Astrocyte (in vitro differentiated cells and primary cell): ENCODE measurements at regions not wholly inside any gene's neighbourhood (a gene's known extent, or its start where the extent isn't known, plus 50 kb on each side); places are given as distances from the start of the nearest gene placed in this dataset.

Experiments used
- CTCF ChIP-seq: IDR thresholded peaks from 2 replicates; pipeline ENCODE4 v1.5.1; 2011; ENCODE audit warnings: low read depth, mild to moderate bottlenecking, inconsistent platforms, low read length, moderate library complexity; ENCODE audit not compliant: insufficient read depth
- EZH2 ChIP-seq: IDR thresholded peaks from 2 replicates; pipeline ENCODE4 v1.6.1; 2012; ENCODE audit warnings: mild to moderate bottlenecking, low read length, inconsistent platforms; ENCODE audit not compliant: insufficient read depth

DNA sequence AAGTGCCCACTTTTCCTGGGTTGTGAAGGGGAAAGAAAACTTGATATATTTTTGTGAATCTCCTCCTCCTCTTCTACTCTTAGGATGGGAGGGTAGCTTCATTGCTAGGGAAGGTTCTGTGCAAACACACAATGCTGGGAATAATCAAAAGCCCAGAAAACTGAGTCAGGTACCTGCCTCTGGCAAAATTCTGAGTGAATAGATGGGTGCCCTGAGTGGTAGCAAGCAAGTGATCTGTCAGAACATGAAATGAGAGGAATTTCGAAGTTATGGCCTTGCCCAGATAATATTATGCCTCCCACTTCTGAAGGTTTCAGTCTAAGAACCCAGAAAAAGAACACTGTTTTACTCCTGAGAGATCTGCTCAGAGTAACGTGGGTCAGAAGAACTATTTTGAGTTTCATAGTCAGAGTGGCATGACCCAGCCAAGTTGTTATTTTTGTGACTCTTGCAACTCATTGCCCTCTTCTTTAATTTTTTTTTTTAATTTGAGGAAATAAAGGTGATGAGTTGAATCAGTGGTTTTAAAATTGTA is 158.3 kb downstream of the BMP2 start:
- TF ChIP-seq EZH2 = no peak
- TF ChIP-seq CTCF = no peak
